GM18907 (cell line): ENCODE measurements at regions not wholly inside any gene's neighbourhood (a gene's known extent, or its start where the extent isn't known, plus 50 kb on each side); places are given as distances from the start of the nearest gene placed in this dataset.
"Not testable (repeated sequence)": the region's sequence is repeated elsewhere in the genome, so short reads cannot be mapped to it uniquely, and the experiment has no call there.

ENCODE experiments used
- ATAC-seq: cut with Tn5 transposase; IDR thresholded peaks from one replicate; pipeline ENCODE4 v1.9.1; 2021; ENCODE audit warnings: mild to moderate bottlenecking, moderate library complexity; ENCODE audit not compliant: unreplicated experiment

GRCh38 chr7:55743454-55743717 lies 119.2 kb downstream of the SEPTIN14 start:
- ATAC-seq = not testable (repeated sequence)

- ATAC-seq = not testable (repeated sequence)
These were observed 119.7 kb downstream of the SEPTIN14 start for GRCh38 chr7:55742651-55743453.

GRCh38 chr7:55741721-55742631 lies 120.6 kb downstream of the SEPTIN14 start:
- not testable (repeated sequence) for ATAC-seq

GRCh38 chr7:55740633-55741250 lies 121.8 kb downstream of the SEPTIN14 start:
- not testable (repeated sequence) for ATAC-seq

GRCh38 chr7:55740053-55740452 lies 122.5 kb downstream of the SEPTIN14 start:
- not testable (repeated sequence) for ATAC-seq

GRCh38 chr7:55736641-55737221 lies 125.8 kb downstream of the SEPTIN14 start:
- not testable (repeated sequence) for ATAC-seq

DNA sequence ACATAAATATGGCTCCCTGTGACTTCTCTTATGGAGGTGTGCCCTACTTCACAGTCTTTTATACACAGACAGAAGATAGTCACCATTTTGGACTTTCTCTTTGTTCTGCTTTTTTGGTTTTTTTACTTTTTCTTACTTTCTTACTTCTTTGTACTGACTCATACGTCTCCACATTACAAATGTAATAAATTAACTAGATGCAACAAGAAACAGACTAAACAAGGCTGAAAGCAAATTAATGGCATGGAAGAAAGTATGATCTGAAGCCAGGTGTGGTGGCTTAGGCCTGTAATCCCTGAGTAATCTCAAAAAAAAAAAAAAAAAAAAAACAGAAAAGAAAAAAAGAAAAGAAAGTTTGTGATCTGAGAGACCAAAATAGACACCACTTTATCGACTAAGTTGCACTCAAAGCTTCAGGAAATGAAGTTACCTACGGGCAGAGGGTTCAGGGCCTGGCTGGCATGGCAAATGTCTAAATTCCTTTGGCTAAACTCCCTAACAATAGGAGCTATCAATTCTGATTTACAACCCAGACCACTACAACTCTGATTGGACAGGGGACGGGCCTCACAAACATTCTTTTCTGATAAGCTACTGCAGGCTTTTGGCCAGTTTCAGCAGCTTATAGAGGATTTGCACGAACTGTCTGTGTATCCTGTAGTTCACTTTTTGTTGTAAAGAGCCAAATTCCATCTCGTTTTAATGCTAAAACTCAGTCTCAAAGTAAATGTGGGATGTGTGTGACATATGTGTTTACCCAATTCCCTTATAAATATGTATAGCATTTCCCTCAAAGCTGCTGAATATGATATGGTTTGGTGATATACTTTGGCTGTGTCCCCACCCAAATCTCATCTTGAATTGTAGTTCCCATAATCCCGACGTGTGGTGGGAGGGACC lies 129.1 kb downstream of the SEPTIN14 start:
- no peak for ATAC-seq

- no peak for ATAC-seq
These were observed 130.6 kb downstream of the SEPTIN14 start for GRCh38 chr7:55731931-55732330.

DNA sequence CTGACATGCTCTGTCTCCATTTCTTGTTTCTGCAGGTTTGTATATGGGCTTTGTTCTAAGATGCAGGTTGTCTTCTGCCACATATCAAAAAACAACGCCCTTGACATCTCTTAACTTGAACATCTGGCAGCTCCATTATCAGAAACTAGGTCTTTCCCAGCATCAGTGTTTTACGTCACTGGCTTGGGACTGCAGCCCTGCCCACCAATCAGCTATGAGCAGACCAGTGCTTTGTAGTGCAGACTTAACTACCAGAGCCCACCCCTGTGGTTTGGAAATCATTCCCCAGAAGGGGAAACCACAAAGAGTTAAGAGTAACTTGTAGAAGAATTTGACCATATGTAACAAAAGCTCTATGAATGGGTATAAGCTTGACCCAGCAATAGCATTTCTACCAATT lies 132.4 kb downstream of the SEPTIN14 start:
- ATAC-seq = no peak

GRCh38 chr7:55723621-55723941 lies 139.0 kb downstream of the SEPTIN14 start:
- ATAC-seq = no peak

DNA sequence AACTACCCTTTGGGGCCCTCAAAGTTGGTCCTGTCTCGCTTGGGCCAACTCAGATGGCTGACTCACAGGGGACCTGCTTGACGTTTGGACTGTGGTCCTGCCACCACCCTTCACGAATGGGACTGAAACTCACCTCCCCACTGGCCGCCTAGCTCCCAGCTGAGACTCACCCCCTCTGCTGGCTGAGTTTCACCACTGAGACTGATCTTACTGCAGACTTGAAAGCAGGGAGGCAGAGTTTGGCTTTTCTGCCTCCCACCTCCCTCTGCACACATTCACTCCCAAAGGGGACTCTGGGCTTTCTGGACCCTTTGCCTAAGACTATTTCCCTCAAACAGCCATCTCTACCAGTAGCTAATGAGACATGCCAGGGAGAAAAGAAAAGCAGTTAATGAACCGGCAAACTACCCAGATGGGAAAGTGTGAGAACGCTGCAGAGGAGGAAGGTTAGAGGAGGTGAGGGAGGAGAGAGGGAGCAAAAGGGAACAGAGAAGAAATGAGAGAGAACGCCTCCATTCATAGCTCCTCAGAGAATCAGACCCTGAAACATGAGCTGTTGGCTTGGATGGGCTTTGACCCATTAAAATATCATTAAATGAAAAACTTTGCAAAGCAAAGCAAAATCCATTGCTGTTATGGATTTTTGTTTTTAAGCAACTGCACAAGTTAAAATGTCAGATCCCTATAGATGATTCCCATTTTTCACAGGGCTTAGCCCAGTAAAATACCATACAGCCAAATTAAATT lies 139.5 kb downstream of the SEPTIN14 start:
- peak; percentile 100 for ATAC-seq

DNA sequence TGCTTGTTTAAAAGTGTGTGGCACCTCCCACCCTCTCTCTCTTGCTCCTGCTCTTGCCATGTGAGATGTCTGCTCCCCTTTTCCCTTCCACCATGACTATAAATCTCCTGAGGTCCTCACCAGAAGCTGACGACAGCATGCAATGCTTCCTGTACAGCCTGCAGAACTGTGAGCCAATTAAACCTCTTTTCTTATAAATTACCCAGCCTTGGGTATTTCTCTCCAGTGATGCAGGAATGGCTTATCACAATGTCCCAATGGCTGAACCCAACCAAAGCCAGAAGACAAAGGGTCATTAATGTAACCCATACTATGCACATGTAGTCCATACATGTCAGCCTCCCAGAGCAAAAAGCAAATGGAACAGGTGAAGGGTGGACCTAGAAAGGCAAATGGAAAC lies 141.5 kb downstream of the SEPTIN14 start:
- not testable (repeated sequence) for ATAC-seq

DNA sequence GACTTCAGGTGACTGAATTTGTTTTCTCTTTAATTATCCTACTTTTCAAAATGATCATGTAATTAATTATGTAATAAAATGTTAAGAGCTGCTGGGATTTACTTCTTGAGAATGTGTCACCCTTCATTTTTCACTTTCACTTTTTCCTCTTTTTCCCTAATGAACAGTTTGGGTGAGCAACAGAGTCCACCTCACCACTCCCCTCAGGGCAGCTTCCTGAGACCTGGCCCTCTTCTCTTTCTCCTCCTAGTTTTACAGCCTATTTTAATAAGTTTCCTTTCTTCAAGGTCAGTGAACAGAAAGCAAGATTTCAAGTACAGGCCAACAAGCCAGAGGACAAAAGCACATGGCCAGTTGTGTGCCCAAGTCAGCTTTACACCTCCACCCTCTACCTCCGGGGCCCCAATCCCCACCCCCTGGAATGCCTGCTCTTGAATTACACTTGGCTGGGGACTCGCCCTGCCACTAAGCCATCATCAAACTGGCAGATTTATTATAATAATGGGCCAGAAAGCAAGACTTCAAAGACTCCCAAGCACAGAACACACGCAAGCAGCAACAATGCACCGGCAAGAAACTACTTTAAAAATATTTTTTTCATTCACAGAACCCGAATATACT lies 143.1 kb upstream of the VOPP1 start:
- not testable (repeated sequence) for ATAC-seq

- ATAC-seq = not testable (repeated sequence)
These were observed 142.1 kb upstream of the VOPP1 start for GRCh38 chr7:55714370-55714769.

DNA sequence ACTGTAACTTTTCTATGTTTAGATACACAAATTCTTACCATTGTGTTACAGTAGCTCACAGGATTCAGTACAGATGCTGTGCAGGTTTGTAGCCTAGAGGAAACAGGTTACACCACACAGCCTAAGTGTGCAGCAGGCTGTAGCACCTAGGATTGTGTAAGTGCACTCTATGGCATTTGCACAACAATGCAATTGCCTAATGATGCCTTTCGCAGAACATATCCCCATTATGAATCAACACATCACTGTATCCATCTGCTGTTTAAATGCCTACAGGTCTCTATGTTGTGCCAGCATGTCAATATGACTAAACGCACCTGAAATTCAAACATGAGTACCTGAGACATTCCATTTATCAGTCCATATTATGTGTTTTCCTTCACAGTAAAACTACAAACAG lies 138.0 kb upstream of the VOPP1 start:
- ATAC-seq = not testable (repeated sequence)

DNA sequence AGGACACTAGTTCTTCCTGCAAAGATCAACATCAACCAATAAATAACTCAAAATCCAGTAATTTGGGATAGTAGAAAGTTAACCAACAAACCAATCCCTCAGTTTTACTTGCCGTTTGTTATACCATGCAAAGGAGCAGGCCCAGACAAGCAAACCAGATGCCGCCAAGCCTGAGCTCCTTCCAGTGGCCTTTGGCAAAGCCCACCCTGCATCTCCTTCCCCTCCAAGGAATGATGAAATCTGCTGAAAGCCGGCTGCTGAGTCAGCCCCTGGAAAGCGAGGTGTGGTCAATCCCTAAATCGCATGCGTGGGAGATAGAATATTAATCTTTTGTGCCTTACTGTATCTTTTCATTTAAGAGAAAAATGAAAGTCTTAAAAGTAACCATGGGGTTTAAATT lies 135.7 kb upstream of the VOPP1 start:
- ATAC-seq = not testable (repeated sequence)

DNA sequence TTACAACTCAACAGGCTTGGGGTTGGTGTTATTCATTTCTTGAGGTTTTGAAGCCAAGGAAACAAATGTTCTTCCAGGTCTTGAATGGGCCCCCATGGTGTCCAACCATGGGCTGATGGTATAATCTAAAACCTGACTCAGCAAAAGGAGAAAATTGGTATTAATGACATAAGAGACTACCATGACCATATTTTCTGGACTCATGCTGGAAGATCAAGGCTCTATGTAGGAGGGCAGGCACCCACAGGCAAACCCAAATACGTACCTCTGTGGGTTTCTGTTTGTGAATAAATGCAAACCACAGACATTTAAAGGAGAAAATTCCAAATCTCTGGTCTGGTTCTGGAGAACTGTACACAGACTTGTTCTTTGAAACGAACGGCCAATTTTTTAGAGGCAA lies 135.1 kb upstream of the VOPP1 start:
- ATAC-seq = not testable (repeated sequence)

- ATAC-seq = not testable (repeated sequence)
These were observed 134.3 kb upstream of the VOPP1 start for GRCh38 chr7:55706451-55707195.
